Sigmoid colon (tissue), 6 donors: ENCODE measurements at regions not wholly inside any gene's neighbourhood (a gene's known extent, or its start where the extent isn't known, plus 50 kb on each side); places are given as distances from the start of the nearest gene placed in this dataset.

Experiments
- DNase-seq: peaks from one replicate; pipeline ENCODE4 v3.0.0-alpha.2; 2019
- H3K27ac ChIP-seq, 4 donors: fragments of 200-600 bp; sonication (generic); one replicate each; pipeline ENCODE4 v1.5.1; 2016 to 2019; ENCODE audit warnings: mild to moderate bottlenecking in 1 of 4
- H3K27me3 ChIP-seq, 3 donors: fragments of 200-600 bp; sonication (generic); one replicate each; pipeline ENCODE4 v1.5.1; 2019; ENCODE audit warnings: mild to moderate bottlenecking in 1 of 3
- H3K36me3 ChIP-seq, 4 donors: fragments of 200-600 bp; sonication (generic); one replicate each; pipeline ENCODE4 v1.5.1; 2016 to 2019
- H3K4me1 ChIP-seq, 4 donors: fragments of 200-600 bp; sonication (generic); one replicate each; pipeline ENCODE4 v1.5.1; 2017 to 2019
- H3K4me3 ChIP-seq, 4 donors: fragments of 200-600 bp; sonication (generic); one replicate each; pipeline ENCODE4 v1.5.1; 2017 to 2019; ENCODE audit warnings: mild to moderate bottlenecking in 2 of 4, moderate library complexity in 1 of 4
- H3K9me3 ChIP-seq, 4 donors: fragments of 200-600 bp in 3 of 4; sonication (generic) in 3 of 4; one replicate each; pipeline versions ENCODE4 v1.5.1 to v1.6.1; 2013 to 2019
- CTCF ChIP-seq, 4 experiments: fragments of 450-650 bp in 3 of 4; fragments of 200-600 bp in 1 of 4; IDR thresholded peaks; one replicate each; pipeline ENCODE4 v1.5.1; 2016 to 2019; ENCODE audit warnings: antibody characterized with exemption in 4 of 4, mild to moderate bottlenecking in 3 of 4, moderate library complexity in 2 of 4
- EP300 ChIP-seq, 4 donors: sonication (generic); formaldehyde crosslinking; IDR thresholded peaks; one replicate each; pipeline ENCODE4 v1.6.1; 2017; ENCODE audit warnings: antibody characterized with exemption in 4 of 4
- POLR2A ChIP-seq, 2 donors: fragments of 450-650 bp; IDR thresholded peaks; one replicate each; pipeline ENCODE4 v1.6.1; 2016; ENCODE audit warnings: antibody characterized with exemption in 2 of 2, mild to moderate bottlenecking in 2 of 2, moderate library complexity in 2 of 2
- POLR2AphosphoS5 ChIP-seq, 4 donors: sonication (generic); formaldehyde crosslinking; IDR thresholded peaks; one replicate each; pipeline ENCODE4 v1.6.1; 2017; ENCODE audit warnings: antibody characterized with exemption in 4 of 4
- WGBS, 2 donors: extraction: QIAGEN DNeasy Blood & Tissue Kit; methylation state at CpG; one replicate each; pipeline ENCODE4 v1.1.7; 2013; 5-methylcytosine and 5-hydroxymethylcytosine counted together
- intact Hi-C: fragments of 100-400 bp; cut with DNase I; formaldehyde crosslinking; loops from one replicate; pipeline ENCODE4 v1.15.1; 2023
- donor health status: healthy with polysubstance abuse.
- donor health status: healthy.

GRCh38 chr2:103423100-103423499 is 661.3 kb downstream of the TMEM182 start:
- Histone ChIP-seq H3K9me3 (no peaks in the 10 kb centered on the region), H3K36me3 (no peaks in the 10 kb centered on the region), H3K4me3 (no peak overlapping the region), H3K4me1 (no peaks in the 10 kb centered on the region), H3K27ac (no peak overlapping the region), H3K27me3 (no peaks in the 10 kb centered on the region)
- WGBS, 2 donors = 81 to 86% methylated on average over 2 of the region's 2 CpGs
- intact Hi-C loops = no loop called here
- TF ChIP-seq POLR2AphosphoS5 (IDR thresholded peaks at IDR 0.05) = no peak
- no peak for TF ChIP-seq EP300 (IDR thresholded peaks at IDR 0.05)
- TF ChIP-seq CTCF (IDR thresholded peaks at IDR 0.05) = no peak
- TF ChIP-seq POLR2A (IDR thresholded peaks at IDR 0.05) = no peak
- DNase-seq = no peak

- Histone ChIP-seq H3K4me3 (no peak overlapping the region), H3K27me3 (no peaks in the 10 kb centered on the region), H3K4me1 (no peaks in the 10 kb centered on the region), H3K27ac (no peak overlapping the region), H3K9me3 (no peaks in the 10 kb centered on the region), H3K36me3 (no peaks in the 10 kb centered on the region)
- WGBS, 2 donors = 92 to 95% methylated on average over 3 of the region's 3 CpGs
- no peak for DNase-seq
- intact Hi-C loops = no loop called here
- TF ChIP-seq EP300 (IDR thresholded peaks at IDR 0.05) = no peak
- no peak for TF ChIP-seq POLR2A (IDR thresholded peaks at IDR 0.05)
Measured at GRCh38 chr2:103427567-103427966, 665.7 kb downstream of the TMEM182 start.

GRCh38 chr2:103430191-103430590 is 668.4 kb downstream of the TMEM182 start:
- Histone ChIP-seq H3K27me3 (no peaks in the 10 kb centered on the region), H3K36me3 (no peaks in the 10 kb centered on the region), H3K9me3 (no peaks in the 10 kb centered on the region), H3K4me3 (no peak overlapping the region), H3K4me1 (no peaks in the 10 kb centered on the region), H3K27ac (no peak overlapping the region)
- DNase-seq = no peak
- intact Hi-C loops = no loop called here
- WGBS, 2 donors = 77 to 85% methylated on average over 6 of the region's 6 CpGs
- TF ChIP-seq POLR2AphosphoS5 (IDR thresholded peaks at IDR 0.05) (no peak), POLR2A (IDR thresholded peaks at IDR 0.05) (no peak), EP300 (IDR thresholded peaks at IDR 0.05) (no peak), CTCF (IDR thresholded peaks at IDR 0.05) (no peak)

GRCh38 chr2:103435010-103435409 is 673.2 kb downstream of the TMEM182 start:
- Histone ChIP-seq H3K27ac (no peak overlapping the region), H3K4me3 (no peak overlapping the region), H3K4me1 (no peaks in the 10 kb centered on the region), H3K9me3 (no peaks in the 10 kb centered on the region), H3K27me3 (no peaks in the 10 kb centered on the region), H3K36me3 (no peaks in the 10 kb centered on the region)
- DNase-seq = no peak
- 76 to 90% methylated on average over 3 of the region's 3 CpGs for WGBS, 2 donors
- intact Hi-C loops = no loop called here
- TF ChIP-seq EP300 (IDR thresholded peaks at IDR 0.05) (no peak), POLR2AphosphoS5 (IDR thresholded peaks at IDR 0.05) (no peak), CTCF (IDR thresholded peaks at IDR 0.05) (no peak), POLR2A (IDR thresholded peaks at IDR 0.05) (no peak)

- no peak for DNase-seq
- H3K9me3 ChIP-seq = no peaks in the 10 kb centered on the region
- H3K4me1 ChIP-seq = no peaks in the 10 kb centered on the region
- TF ChIP-seq EP300 (IDR thresholded peaks at IDR 0.05) (no peak), POLR2AphosphoS5 (IDR thresholded peaks at IDR 0.05) (no peak), CTCF (IDR thresholded peaks at IDR 0.05) (no peak), POLR2A (IDR thresholded peaks at IDR 0.05) (no peak)
- no peak overlapping the region for H3K27ac ChIP-seq
- WGBS, 2 donors = 62 to 85% methylated on average over 3 of the region's 3 CpGs
- H3K27me3 ChIP-seq = no peaks in the 10 kb centered on the region
- no peaks in the 10 kb centered on the region for H3K36me3 ChIP-seq
- H3K4me3 ChIP-seq = no peak overlapping the region
- intact Hi-C loops = no loop called here
Measured at GRCh38 chr2:103437161-103437560, 675.3 kb downstream of the TMEM182 start.
